ENCODE measurements at regions not wholly inside any gene's neighbourhood (a gene's known extent, or its start where the extent isn't known, plus 50 kb on each side); places are given as distances from the start of the nearest gene placed in this dataset.
"Not testable (repeated sequence)": the region's sequence is repeated elsewhere in the genome, so short reads cannot be mapped to it uniquely, and the experiment has no call there.

GRCh38 chr11:37141707-37142106 is 543.7 kb upstream of the RAG2 start:
- Mint-ChIP-seq H3K27ac (ENCODE audit: unreplicated experiment) (no peak overlapping the region), H3K36me3 (ENCODE audit: unreplicated experiment) (no peaks in the 10 kb centered on the region), H3K4me3 (ENCODE audit: unreplicated experiment) (no peak overlapping the region), H3K4me1 (ENCODE audit: unreplicated experiment) (no peaks in the 10 kb centered on the region), H3K9me3 (ENCODE audit: unreplicated experiment) (peaks cover 13% of the 10 kb centered on the region), H3K27me3 (ENCODE audit: unreplicated experiment) (no peaks in the 10 kb centered on the region)
- DNase-seq (ENCODE audit: extremely low spot score, unreplicated experiment), result no peak
- TF ChIP-seq, protein P1, sequence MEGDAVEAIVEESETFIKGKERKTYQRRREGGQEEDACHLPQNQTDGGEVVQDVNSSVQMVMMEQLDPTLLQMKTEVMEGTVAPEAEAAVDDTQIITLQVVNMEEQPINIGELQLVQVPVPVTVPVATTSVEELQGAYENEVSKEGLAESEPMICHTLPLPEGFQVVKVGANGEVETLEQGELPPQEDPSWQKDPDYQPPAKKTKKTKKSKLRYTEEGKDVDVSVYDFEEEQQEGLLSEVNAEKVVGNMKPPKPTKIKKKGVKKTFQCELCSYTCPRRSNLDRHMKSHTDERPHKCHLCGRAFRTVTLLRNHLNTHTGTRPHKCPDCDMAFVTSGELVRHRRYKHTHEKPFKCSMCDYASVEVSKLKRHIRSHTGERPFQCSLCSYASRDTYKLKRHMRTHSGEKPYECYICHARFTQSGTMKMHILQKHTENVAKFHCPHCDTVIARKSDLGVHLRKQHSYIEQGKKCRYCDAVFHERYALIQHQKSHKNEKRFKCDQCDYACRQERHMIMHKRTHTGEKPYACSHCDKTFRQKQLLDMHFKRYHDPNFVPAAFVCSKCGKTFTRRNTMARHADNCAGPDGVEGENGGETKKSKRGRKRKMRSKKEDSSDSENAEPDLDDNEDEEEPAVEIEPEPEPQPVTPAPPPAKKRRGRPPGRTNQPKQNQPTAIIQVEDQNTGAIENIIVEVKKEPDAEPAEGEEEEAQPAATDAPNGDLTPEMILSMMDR (IDR thresholded peaks at IDR 0.05), result no peak

GRCh38 chr11:37135606-37136005 is 537.6 kb upstream of the RAG2 start:
- not testable (repeated sequence) for H3K27ac Mint-ChIP-seq (ENCODE audit: unreplicated experiment); H3K27me3 Mint-ChIP-seq (ENCODE audit: unreplicated experiment); H3K4me3 Mint-ChIP-seq (ENCODE audit: unreplicated experiment); DNase-seq (ENCODE audit: extremely low spot score, unreplicated experiment); H3K36me3 Mint-ChIP-seq (ENCODE audit: unreplicated experiment); H3K4me1 Mint-ChIP-seq (ENCODE audit: unreplicated experiment)
- H3K9me3 Mint-ChIP-seq (ENCODE audit: unreplicated experiment), result peaks cover 40% of the 10 kb centered on the region

DNA sequence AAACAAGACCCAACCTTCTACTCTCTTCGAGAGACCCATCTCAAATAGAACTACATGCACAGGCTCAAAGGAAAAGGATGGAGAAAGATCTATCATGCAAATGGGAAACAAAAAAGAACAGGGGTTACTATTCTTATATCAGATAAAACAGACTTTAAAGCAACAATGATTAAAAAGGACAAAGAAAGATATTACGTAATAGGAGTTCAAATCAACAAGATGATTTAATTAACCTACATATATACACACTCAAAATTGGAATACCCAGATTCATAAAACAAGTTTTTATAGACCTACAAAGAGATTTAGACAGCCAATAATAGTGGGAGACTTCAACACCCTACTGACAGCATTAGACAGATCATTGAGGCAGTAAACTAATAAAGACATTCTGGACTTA is 536.6 kb upstream of the RAG2 start:
- Mint-ChIP-seq H3K36me3 (ENCODE audit: unreplicated experiment) (no peaks in the 10 kb centered on the region), H3K9me3 (ENCODE audit: unreplicated experiment) (peaks cover 41% of the 10 kb centered on the region), H3K4me3 (ENCODE audit: unreplicated experiment) (no peak overlapping the region), H3K4me1 (ENCODE audit: unreplicated experiment) (no peaks in the 10 kb centered on the region), H3K27me3 (ENCODE audit: unreplicated experiment) (no peaks in the 10 kb centered on the region), H3K27ac (ENCODE audit: unreplicated experiment) (no peak overlapping the region)
- TF ChIP-seq, protein P1 (IDR thresholded peaks at IDR 0.05), result no peak
- no peak for DNase-seq (ENCODE audit: extremely low spot score, unreplicated experiment)

- Mint-ChIP-seq H3K4me3 (ENCODE audit: unreplicated experiment) (no peak overlapping the region), H3K36me3 (ENCODE audit: unreplicated experiment) (no peaks in the 10 kb centered on the region), H3K4me1 (ENCODE audit: unreplicated experiment) (no peaks in the 10 kb centered on the region), H3K27ac (ENCODE audit: unreplicated experiment) (no peak overlapping the region), H3K9me3 (ENCODE audit: unreplicated experiment) (peaks cover 2% of the 10 kb centered on the region), H3K27me3 (ENCODE audit: unreplicated experiment) (no peaks in the 10 kb centered on the region)
- DNase-seq (ENCODE audit: extremely low spot score, unreplicated experiment), result no peak
- TF ChIP-seq, protein P1 (IDR thresholded peaks at IDR 0.05), result no peak
Measured at GRCh38 chr11:37124384-37124783, 526.3 kb upstream of the RAG2 start.

- Mint-ChIP-seq H3K4me3 (ENCODE audit: unreplicated experiment) (no peak overlapping the region), H3K4me1 (ENCODE audit: unreplicated experiment) (no peaks in the 10 kb centered on the region), H3K9me3 (ENCODE audit: unreplicated experiment) (no peaks in the 10 kb centered on the region), H3K27ac (ENCODE audit: unreplicated experiment) (no peak overlapping the region), H3K36me3 (ENCODE audit: unreplicated experiment) (no peaks in the 10 kb centered on the region), H3K27me3 (ENCODE audit: unreplicated experiment) (peaks cover 2% of the 10 kb centered on the region)
- no peak for DNase-seq (ENCODE audit: extremely low spot score, unreplicated experiment)
- TF ChIP-seq, protein P1 (IDR thresholded peaks at IDR 0.05), result no peak
Measured at GRCh38 chr11:37115963-37116362, 517.9 kb upstream of the RAG2 start.

- H3K4me3 Mint-ChIP-seq (ENCODE audit: unreplicated experiment), result no peak overlapping the region
- no peak for DNase-seq (ENCODE audit: extremely low spot score, unreplicated experiment)
- H3K9me3 Mint-ChIP-seq (ENCODE audit: unreplicated experiment), result no peaks in the 10 kb centered on the region
- H3K4me1 Mint-ChIP-seq (ENCODE audit: unreplicated experiment), result no peaks in the 10 kb centered on the region
- H3K27ac Mint-ChIP-seq (ENCODE audit: unreplicated experiment), result no peak overlapping the region
- TF ChIP-seq, protein P1 (IDR thresholded peaks at IDR 0.05), result no peak
- H3K27me3 Mint-ChIP-seq (ENCODE audit: unreplicated experiment), result peaks cover 2% of the 10 kb centered on the region
- no peaks in the 10 kb centered on the region for H3K36me3 Mint-ChIP-seq (ENCODE audit: unreplicated experiment)
Measured at GRCh38 chr11:37110385-37110784, 512.3 kb upstream of the RAG2 start.

Data from osteocyte (in vitro differentiated cells).